H9 (cell line): ENCODE measurements at regions not wholly inside any gene's neighbourhood (a gene's known extent, or its start where the extent isn't known, plus 50 kb on each side); places are given as distances from the start of the nearest gene placed in this dataset.

Source experiments
- DNase-seq: peaks from one replicate; pipeline ENCODE4 v3.0.0-alpha.2; 2017
- H2AFZ ChIP-seq: one replicate; pipeline ENCODE4 v1.6.1; 2013; ENCODE audit warnings: mild to moderate bottlenecking, low read length, control low read depth, moderate library complexity
- H2AK5ac ChIP-seq: 2 replicates; pipeline ENCODE4 v1.6.1; 2013; ENCODE audit warnings: low read length, control low read depth, mixed read lengths; ENCODE audit not compliant: insufficient read length
- H2BK120ac ChIP-seq: one replicate; pipeline ENCODE4 v1.6.1; 2013; ENCODE audit warnings: low read depth, mild to moderate bottlenecking, low read length, control low read depth, inconsistent platforms; ENCODE audit not compliant: poor library complexity, severe bottlenecking
- H2BK12ac ChIP-seq: 2 replicates; pipeline ENCODE4 v1.6.1; 2013; ENCODE audit warnings: low read length, control low read depth, mixed read lengths, low read depth; ENCODE audit not compliant: insufficient read length
- H2BK15ac ChIP-seq: 2 replicates; pipeline ENCODE4 v1.6.1; 2013; ENCODE audit warnings: low read depth, low read length, control low read depth
- H2BK20ac ChIP-seq: one replicate; pipeline ENCODE4 v1.6.1; 2013; ENCODE audit warnings: low read depth, mild to moderate bottlenecking, low read length, control low read depth, inconsistent platforms; ENCODE audit not compliant: poor library complexity, severe bottlenecking
- H2BK5ac ChIP-seq: 2 replicates; pipeline ENCODE4 v1.6.1; 2013; ENCODE audit warnings: low read length, control low read depth, mixed read lengths; ENCODE audit not compliant: insufficient read length
- H3K14ac ChIP-seq: 2 replicates; pipeline ENCODE4 v1.6.1; 2013; ENCODE audit warnings: low read length, control low read depth; ENCODE audit not compliant: insufficient read depth
- H3K18ac ChIP-seq: 2 replicates; pipeline ENCODE4 v1.6.1; 2013; ENCODE audit warnings: low read depth, mild to moderate bottlenecking, mixed read lengths, low read length, control low read depth; ENCODE audit not compliant: insufficient read length
- H3K23ac ChIP-seq: 2 replicates; pipeline ENCODE4 v1.6.1; 2013; ENCODE audit warnings: low read length, control low read depth, mixed read lengths, low read depth; ENCODE audit not compliant: insufficient read length
- H3K23me2 ChIP-seq: 2 replicates; pipeline ENCODE4 v1.6.1; 2013; ENCODE audit warnings: low read depth, mild to moderate bottlenecking, mixed read lengths, low read length, control low read depth; ENCODE audit not compliant: insufficient read length, poor library complexity, severe bottlenecking
- H3K27ac ChIP-seq: 2 replicates; pipeline ENCODE4 v1.5.1; 2013; ENCODE audit warnings: low read length, control low read depth, mixed read lengths, low read depth; ENCODE audit not compliant: insufficient read length
- H3K27me3 ChIP-seq: 2 replicates; pipeline ENCODE4 v1.6.1; 2013; ENCODE audit warnings: low read length, control low read depth, inconsistent platforms; ENCODE audit not compliant: insufficient read depth
- H3K4ac ChIP-seq: 2 replicates; pipeline ENCODE4 v1.6.1; 2013; ENCODE audit warnings: low read depth, mild to moderate bottlenecking, control low read depth, inconsistent platforms, low read length, moderate library complexity
- H3K4me1 ChIP-seq: 2 replicates; pipeline ENCODE4 v1.6.1; 2013; ENCODE audit warnings: low read length, control low read depth, inconsistent platforms; ENCODE audit not compliant: insufficient read depth
- H3K4me2 ChIP-seq: 2 replicates; pipeline ENCODE4 v1.6.1; 2013; ENCODE audit warnings: low read length, control low read depth, mixed read lengths; ENCODE audit not compliant: insufficient read length, insufficient read depth
- H3K56ac ChIP-seq: 2 replicates; pipeline ENCODE4 v1.6.1; 2013; ENCODE audit warnings: low read depth, mild to moderate bottlenecking, mixed read lengths, low read length, control low read depth; ENCODE audit not compliant: insufficient read length
- H3K79me1 ChIP-seq: 2 replicates; pipeline ENCODE4 v1.6.1; 2013; ENCODE audit warnings: low read depth, mild to moderate bottlenecking, moderate library complexity, low read length, control low read depth, inconsistent platforms; ENCODE audit not compliant: insufficient read depth, poor library complexity, severe bottlenecking
- H3K79me2 ChIP-seq: 2 replicates; pipeline ENCODE4 v1.6.1; 2013; ENCODE audit warnings: low read length, control low read depth, inconsistent platforms; ENCODE audit not compliant: insufficient read depth
- H3K9ac ChIP-seq: 2 replicates; pipeline ENCODE4 v1.6.1; 2013; ENCODE audit warnings: low read length, control low read depth, mixed read lengths; ENCODE audit not compliant: insufficient read length; ENCODE audit errors: extremely low read depth
- H3K9me3 ChIP-seq: one replicate; pipeline ENCODE4 v1.6.1; 2013; ENCODE audit warnings: low read depth, low read length, inconsistent platforms; ENCODE audit not compliant: control insufficient read depth
- H3T11ph ChIP-seq: one replicate; pipeline ENCODE4 v1.6.1; 2013; ENCODE audit warnings: mild to moderate bottlenecking, low read length, control low read depth, inconsistent platforms
- H4K20me1 ChIP-seq: one replicate; pipeline ENCODE4 v1.6.1; 2013; ENCODE audit not compliant: control insufficient read depth, insufficient read length, insufficient read depth
- H4K5ac ChIP-seq: 2 replicates; pipeline ENCODE4 v1.6.1; 2013; ENCODE audit warnings: low read depth, mild to moderate bottlenecking, mixed read lengths, low read length, control low read depth; ENCODE audit not compliant: insufficient read length
- H4K8ac ChIP-seq: replicated peaks from 2 replicates; pipeline ENCODE4 v1.6.1; 2013; ENCODE audit warnings: low read length, control low read depth, mixed read lengths, low read depth; ENCODE audit not compliant: insufficient read length
- H4K91ac ChIP-seq: 2 replicates; pipeline ENCODE4 v1.6.1; 2013; ENCODE audit warnings: low read depth, mild to moderate bottlenecking, moderate library complexity, mixed read lengths, low read length, control low read depth; ENCODE audit not compliant: insufficient read length
- H3K27ac Mint-ChIP-seq, 3 experiments: 2 replicates in 2 of 3; 3 replicates in 1 of 3; pipeline ENCODE4 v1.8.0; 2020 to 2021; ENCODE audit warnings: mixed read lengths in 3 of 3, mild to moderate bottlenecking in 1 of 3, moderate library complexity in 1 of 3
- H3K27me3 Mint-ChIP-seq: 2 replicates; pipeline ENCODE4 v1.8.0; 2021; ENCODE audit warnings: low read depth, mild to moderate bottlenecking, moderate library complexity, mixed read lengths
- H3K36me3 Mint-ChIP-seq, 3 experiments: 2 replicates in 2 of 3; 3 replicates in 1 of 3; pipeline ENCODE4 v1.8.0; 2020 to 2021; ENCODE audit warnings: low read depth in 3 of 3, mixed read lengths in 3 of 3; ENCODE audit not compliant: insufficient read depth in 1 of 3
- H3K4me1 Mint-ChIP-seq, 2 experiments: 2 replicates each; pipeline ENCODE4 v1.8.0; 2020; ENCODE audit warnings: mixed read lengths in 2 of 2
- H3K4me3 Mint-ChIP-seq, 2 experiments: 2 replicates in 1 of 2; 3 replicates in 1 of 2; pipeline ENCODE4 v1.8.0; 2020 to 2021; ENCODE audit warnings: mild to moderate bottlenecking in 2 of 2, mixed read lengths in 2 of 2, moderate library complexity in 1 of 2
- H3K9me3 Mint-ChIP-seq, 2 experiments: 2 replicates in 1 of 2; 3 replicates in 1 of 2; pipeline ENCODE4 v1.8.0; 2020; ENCODE audit warnings: mild to moderate bottlenecking in 2 of 2, mixed read lengths in 2 of 2, moderate library complexity in 1 of 2
- CTCF ChIP-seq: fragments of 200-600 bp; sonication (generic); conservative IDR thresholded peaks from 3 replicates; pipeline ENCODE4 v1.8.0; 2021; ENCODE audit warnings: antibody characterized with exemption, mild to moderate bottlenecking
- WGBS: extraction: QIAGEN DNeasy Blood & Tissue Kit; methylation state at CpG from one replicate; pipeline ENCODE4 v1.1.7; 2013; ENCODE audit warnings: missing lambda C conversion rate, low lambda C conversion rate, mixed read lengths; ENCODE audit not compliant: insufficient read length; ENCODE audit errors: extremely low coverage; 5-methylcytosine and 5-hydroxymethylcytosine counted together

- Mint-ChIP-seq H3K27me3 (peaks cover 8% of the 10 kb centered on the region; the same call in 1 of the 2 replicates), H3K4me3 (no peak overlapping the region), H3K4me1 (no peaks in the 10 kb centered on the region), H3K9me3 (peaks cover 0 to 2% of the 10 kb centered on the region in 2 experiments; a peak in 2 of 5 replicates), H3K27ac (no peak overlapping the region), H3K36me3 (no peaks in the 10 kb centered on the region; a peak in 1 of 7 replicates)
- no peaks in the 10 kb centered on the region for H3K9me3 ChIP-seq
- H2AFZ ChIP-seq = no peak overlapping the region
- no peak overlapping the region for H2BK20ac ChIP-seq
- H3K23ac ChIP-seq = no peak overlapping the region
- no peak overlapping the region for H3K9ac ChIP-seq
- H4K20me1 ChIP-seq = no peaks in the 10 kb centered on the region
- H2BK15ac ChIP-seq = no peak overlapping the region
- H2BK5ac ChIP-seq = no peak overlapping the region
- H3K56ac ChIP-seq = no peak overlapping the region
- no peak overlapping the region for H3K27ac ChIP-seq
- no peak overlapping the region for H4K91ac ChIP-seq
- H3K79me2 ChIP-seq = no peaks in the 10 kb centered on the region
- H3K4ac ChIP-seq = no peak overlapping the region
- no peak overlapping the region for H4K5ac ChIP-seq
- no peak overlapping the region for H3T11ph ChIP-seq
- no peak for TF ChIP-seq CTCF
- no peaks in the 10 kb centered on the region for H3K27me3 ChIP-seq
- DNase-seq = no peak
- no peak overlapping the region for H4K8ac ChIP-seq
- no peaks in the 10 kb centered on the region for H3K79me1 ChIP-seq
- no peaks in the 10 kb centered on the region for H3K23me2 ChIP-seq
- no peak overlapping the region for H3K14ac ChIP-seq
- H3K4me2 ChIP-seq = no peak overlapping the region
- no peak overlapping the region for H2BK120ac ChIP-seq
- H2BK12ac ChIP-seq = no peak overlapping the region
- no CpG with 5 or more reads among the region's 43 CpGs for WGBS
- no peak overlapping the region for H2AK5ac ChIP-seq
- no peak overlapping the region for H3K18ac ChIP-seq
- no peaks in the 10 kb centered on the region for H3K4me1 ChIP-seq
Measured at GRCh38 chr18:78924786-78925540, 54.7 kb upstream of the SALL3 start.
